ENCODE measurements at regions not wholly inside any gene's neighbourhood (a gene's known extent, or its start where the extent isn't known, plus 50 kb on each side); places are given as distances from the start of the nearest gene placed in this dataset.

- TF ChIP-seq GATA3 (IDR thresholded peaks at IDR 0.05; ENCODE audit: low read depth, low read length) (0 out of 2 replicates have a peak, but pooled peaks have one; percentile 26), GATA2 (IDR thresholded peaks at IDR 0.05; ENCODE audit: low read depth, low read length) (peak; percentile 73)
Observed at GRCh38 chr2:18104595-18105224, 226.2 kb downstream of the KCNS3 start.

All from SH-SY5Y (cell line).